ENCODE measurements at regions not wholly inside any gene's neighbourhood (a gene's known extent, or its start where the extent isn't known, plus 50 kb on each side); places are given as distances from the start of the nearest gene placed in this dataset.

DNA sequence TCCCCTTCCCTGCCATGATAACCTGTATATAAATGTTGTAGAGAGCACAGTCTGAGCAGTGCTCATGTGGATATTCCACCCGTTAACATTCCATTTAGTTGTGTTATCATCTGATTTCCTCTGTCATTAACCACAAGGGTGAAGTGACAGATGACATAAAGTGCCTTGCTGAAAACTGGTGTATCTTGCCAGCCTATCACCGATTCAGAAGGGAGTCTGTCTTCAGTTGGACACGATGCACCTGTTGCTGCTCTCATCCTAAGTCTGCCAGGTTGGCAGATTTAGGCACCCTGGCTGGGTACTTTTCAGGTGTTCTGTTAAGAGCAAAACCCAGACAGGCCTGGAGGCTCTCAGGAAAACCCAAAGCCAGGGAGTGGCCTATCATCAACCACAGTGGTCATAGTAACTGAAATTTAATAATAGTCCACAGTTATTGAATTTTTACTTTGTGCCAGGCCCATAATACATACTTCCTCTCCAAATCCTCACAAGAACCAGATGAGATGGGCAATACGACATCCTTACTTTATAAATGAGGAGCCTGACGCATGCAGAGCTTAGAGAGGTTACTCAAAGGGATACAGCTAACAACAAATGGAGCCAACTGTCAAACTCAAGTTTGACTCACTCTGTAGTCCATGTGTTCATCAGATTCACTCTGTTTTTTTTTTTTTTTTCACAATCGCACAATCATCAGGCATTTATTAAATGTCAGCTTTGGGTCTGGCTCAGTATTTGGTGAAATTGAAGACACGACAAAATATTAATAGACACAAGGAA is 100.7 kb upstream of the SPRY4 start:
- Histone ChIP-seq H3K27ac (ENCODE audit: low read depth) (no peak overlapping the region), H2AFZ (no peak overlapping the region; the same call in 1 of the 2 replicates), H3K4me1 (ENCODE audit: insufficient read depth) (peaks cover 17% of the 10 kb centered on the region), H3K79me2 (replicated peaks; ENCODE audit: insufficient read depth) (no peaks in the 10 kb centered on the region), H3K36me3 (ENCODE audit: insufficient read depth) (no peaks in the 10 kb centered on the region), H4K20me1 (replicated peaks; ENCODE audit: insufficient read depth) (no peaks in the 10 kb centered on the region), H3K4me2 (0 out of 2 replicates have a peak overlapping the region, but pooled peaks have one; percentile 25), H3F3A (replicated peaks; ENCODE audit: low read depth) (no peaks in the 10 kb centered on the region), H3K27me3 (ENCODE audit: insufficient read depth) (no peaks in the 10 kb centered on the region), H3K4me3 (no peak overlapping the region), H3K9me2 (ENCODE audit: insufficient read depth) (peaks cover 10% of the 10 kb centered on the region; the same call in 1 of the 2 replicates)
- DNase-seq (ENCODE audit: low spot score): no peak
- TF ChIP-seq REST (IDR thresholded peaks at IDR 0.05; ENCODE audit: unreplicated experiment): no peak
- TF ChIP-seq CTCF (conservative IDR thresholded peaks at IDR 0.05; ENCODE audit: low read depth in 2 of 2): no peak
- TF ChIP-seq, protein P1, sequence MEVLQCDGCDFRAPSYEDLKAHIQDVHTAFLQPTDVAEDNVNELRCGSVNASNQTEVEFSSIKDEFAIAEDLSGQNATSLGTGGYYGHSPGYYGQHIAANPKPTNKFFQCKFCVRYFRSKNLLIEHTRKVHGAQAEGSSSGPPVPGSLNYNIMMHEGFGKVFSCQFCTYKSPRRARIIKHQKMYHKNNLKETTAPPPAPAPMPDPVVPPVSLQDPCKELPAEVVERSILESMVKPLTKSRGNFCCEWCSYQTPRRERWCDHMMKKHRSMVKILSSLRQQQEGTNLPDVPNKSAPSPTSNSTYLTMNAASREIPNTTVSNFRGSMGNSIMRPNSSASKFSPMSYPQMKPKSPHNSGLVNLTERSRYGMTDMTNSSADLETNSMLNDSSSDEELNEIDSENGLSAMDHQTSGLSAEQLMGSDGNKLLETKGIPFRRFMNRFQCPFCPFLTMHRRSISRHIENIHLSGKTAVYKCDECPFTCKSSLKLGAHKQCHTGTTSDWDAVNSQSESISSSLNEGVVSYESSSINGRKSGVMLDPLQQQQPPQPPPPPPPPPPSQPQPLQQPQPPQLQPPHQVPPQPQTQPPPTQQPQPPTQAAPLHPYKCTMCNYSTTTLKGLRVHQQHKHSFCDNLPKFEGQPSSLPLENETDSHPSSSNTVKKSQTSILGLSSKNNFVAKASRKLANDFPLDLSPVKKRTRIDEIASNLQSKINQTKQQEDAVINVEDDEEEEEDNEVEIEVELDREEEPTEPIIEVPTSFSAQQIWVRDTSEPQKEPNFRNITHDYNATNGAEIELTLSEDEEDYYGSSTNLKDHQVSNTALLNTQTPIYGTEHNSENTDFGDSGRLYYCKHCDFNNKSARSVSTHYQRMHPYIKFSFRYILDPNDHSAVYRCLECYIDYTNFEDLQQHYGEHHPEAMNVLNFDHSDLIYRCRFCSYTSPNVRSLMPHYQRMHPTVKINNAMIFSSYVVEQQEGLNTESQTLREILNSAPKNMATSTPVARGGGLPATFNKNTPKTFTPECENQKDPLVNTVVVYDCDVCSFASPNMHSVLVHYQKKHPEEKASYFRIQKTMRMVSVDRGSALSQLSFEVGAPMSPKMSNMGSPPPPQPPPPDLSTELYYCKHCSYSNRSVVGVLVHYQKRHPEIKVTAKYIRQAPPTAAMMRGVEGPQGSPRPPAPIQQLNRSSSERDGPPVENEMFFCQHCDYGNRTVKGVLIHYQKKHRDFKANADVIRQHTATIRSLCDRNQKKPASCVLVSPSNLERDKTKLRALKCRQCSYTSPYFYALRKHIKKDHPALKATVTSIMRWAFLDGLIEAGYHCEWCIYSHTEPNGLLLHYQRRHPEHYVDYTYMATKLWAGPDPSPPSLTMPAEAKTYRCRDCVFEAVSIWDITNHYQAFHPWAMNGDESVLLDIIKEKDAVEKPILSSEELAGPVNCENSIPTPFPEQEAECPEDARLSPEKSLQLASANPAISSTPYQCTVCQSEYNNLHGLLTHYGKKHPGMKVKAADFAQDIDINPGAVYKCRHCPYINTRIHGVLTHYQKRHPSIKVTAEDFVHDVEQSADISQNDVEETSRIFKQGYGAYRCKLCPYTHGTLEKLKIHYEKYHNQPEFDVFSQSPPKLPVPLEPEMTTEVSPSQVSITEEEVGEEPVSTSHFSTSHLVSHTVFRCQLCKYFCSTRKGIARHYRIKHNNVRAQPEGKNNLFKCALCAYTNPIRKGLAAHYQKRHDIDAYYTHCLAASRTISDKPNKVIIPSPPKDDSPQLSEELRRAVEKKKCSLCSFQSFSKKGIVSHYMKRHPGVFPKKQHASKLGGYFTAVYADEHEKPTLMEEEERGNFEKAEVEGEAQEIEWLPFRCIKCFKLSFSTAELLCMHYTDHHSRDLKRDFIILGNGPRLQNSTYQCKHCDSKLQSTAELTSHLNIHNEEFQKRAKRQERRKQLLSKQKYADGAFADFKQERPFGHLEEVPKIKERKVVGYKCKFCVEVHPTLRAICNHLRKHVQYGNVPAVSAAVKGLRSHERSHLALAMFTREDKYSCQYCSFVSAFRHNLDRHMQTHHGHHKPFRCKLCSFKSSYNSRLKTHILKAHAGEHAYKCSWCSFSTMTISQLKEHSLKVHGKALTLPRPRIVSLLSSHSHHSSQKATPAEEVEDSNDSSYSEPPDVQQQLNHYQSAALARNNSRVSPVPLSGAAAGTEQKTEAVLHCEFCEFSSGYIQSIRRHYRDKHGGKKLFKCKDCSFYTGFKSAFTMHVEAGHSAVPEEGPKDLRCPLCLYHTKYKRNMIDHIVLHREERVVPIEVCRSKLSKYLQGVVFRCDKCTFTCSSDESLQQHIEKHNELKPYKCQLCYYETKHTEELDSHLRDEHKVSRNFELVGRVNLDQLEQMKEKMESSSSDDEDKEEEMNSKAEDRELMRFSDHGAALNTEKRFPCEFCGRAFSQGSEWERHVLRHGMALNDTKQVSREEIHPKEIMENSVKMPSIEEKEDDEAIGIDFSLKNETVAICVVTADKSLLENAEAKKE (CRISPR knock-in tag; IDR thresholded peaks at IDR 0.05): no peak
- TF ChIP-seq NANOG (IDR thresholded peaks at IDR 0.05; ENCODE audit: borderline replicate concordance): no peak
- Mint-ChIP-seq H3K27ac (peak overlapping the region; percentile 39; the same call in 1 of the 2 replicates), H3K4me1 (peaks cover 34% of the 10 kb centered on the region), H3K27me3 (ENCODE audit: insufficient read depth, low read depth, poor library complexity) (no peaks in the 10 kb centered on the region), H3K36me3 (ENCODE audit: low read depth) (peaks cover 16% of the 10 kb centered on the region), H3K4me3 (no peak overlapping the region; the same call in 2 of the 3 replicates), H3K9me3 (no peaks in the 10 kb centered on the region; the same call in 2 of the 3 replicates)
- no peak for ATAC-seq
